ENCODE measurements at regions not wholly inside any gene's neighbourhood (a gene's known extent, or its start where the extent isn't known, plus 50 kb on each side); places are given as distances from the start of the nearest gene placed in this dataset.

- peaks cover 8% of the 10 kb centered on the region for H3K27me3 Mint-ChIP-seq
- CTCF ChIA-PET: no interaction called here
Observed at GRCh38 chr10:8544500-8544899, 490.0 kb downstream of the GATA3 start.

GRCh38 chr10:8554574-8554973 lies 500.1 kb downstream of the GATA3 start:
- no peaks in the 10 kb centered on the region for H3K4me1 Mint-ChIP-seq
- CTCF ChIA-PET: no interaction called here
- no peak for DNase-seq
- H3K36me3 Mint-ChIP-seq: no peaks in the 10 kb centered on the region
- no peak overlapping the region for H3K27ac Mint-ChIP-seq
- no peaks in the 10 kb centered on the region for H3K27me3 Mint-ChIP-seq
- H3K9me3 Mint-ChIP-seq: no peaks in the 10 kb centered on the region
- no peak overlapping the region for H3K4me3 Mint-ChIP-seq

More at GRCh38 chr10:8544500-8544899, 490.0 kb downstream of the GATA3 start:
- Mint-ChIP-seq H3K36me3 (no peaks in the 10 kb centered on the region), H3K4me3 (no peak overlapping the region), H3K27ac (no peak overlapping the region), H3K9me3 (no peaks in the 10 kb centered on the region), H3K4me1 (no peaks in the 10 kb centered on the region)
- no peak for DNase-seq

- no peaks in the 10 kb centered on the region for H3K9me3 Mint-ChIP-seq
- no peak overlapping the region for H3K27ac Mint-ChIP-seq
- H3K27me3 Mint-ChIP-seq: no peaks in the 10 kb centered on the region
- DNase-seq: no peak
- H3K4me3 Mint-ChIP-seq: no peak overlapping the region
- H3K36me3 Mint-ChIP-seq: no peaks in the 10 kb centered on the region
- no peaks in the 10 kb centered on the region for H3K4me1 Mint-ChIP-seq
- CTCF ChIA-PET: no interaction called here
Observed at GRCh38 chr10:8556321-8556720, 501.8 kb downstream of the GATA3 start.

DNA sequence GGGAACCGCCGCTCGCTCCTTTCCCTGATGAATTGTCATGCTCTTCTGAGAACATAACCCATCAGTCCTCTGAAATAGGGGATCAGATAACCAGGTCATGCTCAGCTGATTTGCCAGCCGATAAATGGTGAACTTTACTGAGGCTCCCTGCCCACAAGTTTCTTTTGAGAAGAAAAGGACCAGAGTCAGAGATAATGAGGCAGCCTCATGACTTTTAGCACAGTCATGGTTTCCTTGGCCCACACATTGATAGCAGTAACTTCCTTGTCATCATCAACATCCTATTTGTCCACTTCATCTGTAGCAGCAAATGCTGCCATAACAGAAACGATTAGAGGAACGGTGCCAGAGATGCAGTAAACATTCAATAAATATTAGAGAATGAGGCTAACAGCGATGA lies 509.0 kb downstream of the GATA3 start:
- Mint-ChIP-seq H3K27ac (no peak overlapping the region), H3K36me3 (no peaks in the 10 kb centered on the region), H3K4me1 (no peaks in the 10 kb centered on the region), H3K4me3 (no peak overlapping the region), H3K9me3 (no peaks in the 10 kb centered on the region), H3K27me3 (peaks cover 7% of the 10 kb centered on the region)
- no peak for DNase-seq
- CTCF ChIA-PET: no interaction called here

DNA sequence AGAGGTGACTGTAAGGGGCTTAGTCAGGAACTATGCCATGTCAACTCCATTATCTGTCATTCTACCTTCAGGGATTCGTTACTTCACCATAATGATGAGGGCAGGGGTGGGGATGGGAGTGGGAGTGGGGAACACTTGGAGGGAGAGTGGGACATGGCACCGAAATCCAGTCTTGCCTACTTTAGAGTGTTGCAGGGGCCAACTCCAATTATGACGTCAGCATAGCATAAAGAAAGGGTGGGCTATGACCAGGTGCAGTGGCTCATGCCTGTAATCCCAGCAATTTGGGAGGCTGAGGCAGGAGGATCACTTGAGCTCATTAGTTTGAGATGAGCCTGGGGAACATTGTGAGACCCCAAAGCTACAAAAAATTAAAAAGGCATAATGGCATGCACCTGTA lies 512.2 kb downstream of the GATA3 start:
- CTCF ChIA-PET: no interaction called here
- no peak overlapping the region for H3K27ac Mint-ChIP-seq
- DNase-seq: no peak

GRCh38 chr10:8568401-8568800 lies 513.9 kb downstream of the GATA3 start:
- Mint-ChIP-seq H3K27me3 (peaks cover 7% of the 10 kb centered on the region), H3K36me3 (no peaks in the 10 kb centered on the region), H3K4me3 (no peak overlapping the region), H3K27ac (peak overlapping the region; percentile 19), H3K9me3 (no peaks in the 10 kb centered on the region), H3K4me1 (no peaks in the 10 kb centered on the region)
- no peak for DNase-seq
- CTCF ChIA-PET: no interaction called here

More for the DNA sequence above, 512.2 kb downstream of the GATA3 start:
- no peaks in the 10 kb centered on the region for H3K36me3 Mint-ChIP-seq
- peaks cover 7% of the 10 kb centered on the region for H3K27me3 Mint-ChIP-seq
- H3K9me3 Mint-ChIP-seq: no peaks in the 10 kb centered on the region
- no peak overlapping the region for H3K4me3 Mint-ChIP-seq
- no peaks in the 10 kb centered on the region for H3K4me1 Mint-ChIP-seq

DNA sequence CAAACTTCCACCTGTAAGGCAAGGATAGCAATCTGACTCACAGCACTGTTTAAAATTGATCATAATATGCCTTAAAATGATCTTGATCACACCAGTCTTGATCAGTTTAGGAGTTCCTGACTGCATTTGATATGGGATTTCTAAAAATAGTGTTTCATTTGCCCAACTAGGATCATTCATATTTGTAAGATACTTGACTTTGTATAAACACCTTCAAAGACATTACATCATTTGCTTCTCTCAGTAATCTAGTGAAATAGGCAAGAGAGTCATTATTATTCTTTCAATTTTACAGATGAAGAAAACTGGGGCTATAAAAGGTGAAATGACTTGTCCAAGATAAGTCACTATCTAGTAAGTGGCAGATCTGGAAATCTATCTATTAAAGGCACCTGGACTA lies 521.1 kb downstream of the GATA3 start:
- Mint-ChIP-seq H3K4me3 (no peak overlapping the region), H3K27ac (no peak overlapping the region), H3K9me3 (no peaks in the 10 kb centered on the region), H3K4me1 (peaks cover 2% of the 10 kb centered on the region), H3K36me3 (no peaks in the 10 kb centered on the region), H3K27me3 (peaks cover 5% of the 10 kb centered on the region)
- DNase-seq: no peak
- CTCF ChIA-PET: no interaction called here

DNA sequence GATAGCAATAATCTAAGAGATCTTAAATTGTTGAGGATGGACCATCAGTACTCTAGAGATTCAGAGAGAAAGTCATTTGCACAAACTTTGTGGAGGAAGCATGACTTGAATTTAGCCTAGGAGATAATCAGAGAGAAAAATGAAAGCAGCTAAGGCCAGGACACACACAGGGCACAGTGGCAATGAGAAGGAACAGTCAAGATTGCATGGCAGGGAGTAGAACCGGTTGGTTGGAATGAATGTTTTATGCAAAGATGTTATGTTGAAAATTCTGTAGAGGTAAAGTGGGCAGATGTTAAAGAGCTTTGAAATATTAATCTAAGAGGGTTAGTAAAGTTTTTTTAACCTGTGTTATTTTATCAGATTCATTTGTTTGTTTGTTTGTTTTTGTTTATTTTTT lies 521.8 kb downstream of the GATA3 start:
- Mint-ChIP-seq H3K27ac (no peak overlapping the region), H3K4me1 (peaks cover 2% of the 10 kb centered on the region), H3K4me3 (no peak overlapping the region)

DNA sequence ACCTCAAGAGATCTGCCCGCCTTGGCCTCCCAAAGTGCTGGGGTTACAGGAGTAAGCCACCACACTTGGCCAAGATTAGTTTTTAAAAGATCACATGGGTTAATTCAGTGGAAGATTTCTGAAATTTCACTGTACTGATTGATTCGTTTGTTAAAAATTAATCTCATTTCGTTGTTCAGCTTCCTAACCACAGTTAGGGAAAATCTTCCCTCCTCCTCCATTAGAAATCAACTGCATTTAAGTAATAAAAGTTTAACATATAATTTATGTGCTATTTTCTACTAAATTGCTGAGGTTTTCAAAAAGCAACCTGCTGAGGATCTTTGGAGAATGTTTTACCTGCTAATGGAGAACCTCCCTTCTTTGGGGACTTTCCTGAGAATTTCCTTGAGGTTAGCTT lies 522.4 kb downstream of the GATA3 start:
- Mint-ChIP-seq H3K4me1 (peaks cover 2% of the 10 kb centered on the region), H3K27ac (no peak overlapping the region), H3K4me3 (no peak overlapping the region), H3K36me3 (no peaks in the 10 kb centered on the region), H3K27me3 (peaks cover 5% of the 10 kb centered on the region), H3K9me3 (no peaks in the 10 kb centered on the region)
- no peak for DNase-seq
- CTCF ChIA-PET: no interaction called here

More for the DNA sequence above, 521.8 kb downstream of the GATA3 start:
- H3K36me3 Mint-ChIP-seq: no peaks in the 10 kb centered on the region
- DNase-seq: no peak
- CTCF ChIA-PET: no interaction called here
- H3K27me3 Mint-ChIP-seq: peaks cover 5% of the 10 kb centered on the region
- H3K9me3 Mint-ChIP-seq: no peaks in the 10 kb centered on the region

GRCh38 chr10:8577686-8578085 lies 523.2 kb downstream of the GATA3 start:
- H3K27me3 Mint-ChIP-seq: peaks cover 5% of the 10 kb centered on the region
- H3K9me3 Mint-ChIP-seq: no peaks in the 10 kb centered on the region
- peaks cover 2% of the 10 kb centered on the region for H3K4me1 Mint-ChIP-seq
- H3K27ac Mint-ChIP-seq: no peak overlapping the region
- no peak overlapping the region for H3K4me3 Mint-ChIP-seq
- DNase-seq: no peak
- CTCF ChIA-PET: no interaction called here
- no peaks in the 10 kb centered on the region for H3K36me3 Mint-ChIP-seq

DNA sequence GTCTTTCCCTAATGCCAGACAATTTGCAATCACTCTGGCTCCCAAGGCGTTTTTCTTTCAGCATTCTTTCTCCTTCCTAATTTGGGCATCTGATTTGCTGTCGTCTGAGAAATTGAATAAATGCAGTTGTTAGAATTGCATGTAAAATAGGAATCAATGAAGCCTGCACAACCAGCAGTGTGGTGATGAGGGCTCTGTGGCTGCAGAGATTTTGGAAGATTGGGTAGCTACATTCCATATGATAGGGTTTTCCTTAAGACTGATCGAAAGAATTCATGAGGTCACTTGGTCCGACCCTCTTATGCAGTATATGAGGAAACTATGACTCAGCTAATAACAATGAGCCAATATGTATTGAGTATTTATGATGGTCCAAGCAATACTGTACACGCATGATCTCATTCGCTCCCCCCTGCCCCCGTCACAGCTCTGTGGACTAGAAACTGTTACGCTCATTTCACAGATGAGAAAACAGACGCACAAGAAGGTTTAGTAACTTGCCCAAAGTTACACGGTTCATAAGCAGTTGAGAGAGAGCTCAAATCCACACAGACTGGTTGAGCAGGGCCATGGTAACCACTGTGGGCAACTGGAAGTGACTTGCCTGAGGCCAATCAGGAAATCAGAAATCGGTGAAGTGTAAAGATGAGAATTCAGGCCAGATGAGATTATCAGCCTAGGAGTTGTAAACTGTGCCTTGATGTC lies 527.2 kb downstream of the GATA3 start:
- no peak for DNase-seq
- Mint-ChIP-seq H3K4me1 (peaks cover 2% of the 10 kb centered on the region), H3K27ac (no peak overlapping the region), H3K4me3 (no peak overlapping the region), H3K36me3 (no peaks in the 10 kb centered on the region), H3K9me3 (no peaks in the 10 kb centered on the region), H3K27me3 (peaks cover 2% of the 10 kb centered on the region)
- CTCF ChIA-PET: no interaction called here

- Mint-ChIP-seq H3K9me3 (no peaks in the 10 kb centered on the region), H3K36me3 (no peaks in the 10 kb centered on the region), H3K4me1 (no peaks in the 10 kb centered on the region), H3K27me3 (peaks cover 6% of the 10 kb centered on the region), H3K4me3 (no peak overlapping the region), H3K27ac (no peak overlapping the region)
- no peak for DNase-seq
- CTCF ChIA-PET: no interaction called here
Observed at GRCh38 chr10:8583096-8583495, 528.6 kb downstream of the GATA3 start.

GRCh38 chr10:8584666-8585065 lies 530.2 kb downstream of the GATA3 start:
- Mint-ChIP-seq H3K4me1 (no peaks in the 10 kb centered on the region), H3K4me3 (no peak overlapping the region), H3K9me3 (no peaks in the 10 kb centered on the region), H3K36me3 (no peaks in the 10 kb centered on the region), H3K27ac (no peak overlapping the region), H3K27me3 (peaks cover 11% of the 10 kb centered on the region)
- DNase-seq: no peak
- CTCF ChIA-PET: no interaction called here

DNA sequence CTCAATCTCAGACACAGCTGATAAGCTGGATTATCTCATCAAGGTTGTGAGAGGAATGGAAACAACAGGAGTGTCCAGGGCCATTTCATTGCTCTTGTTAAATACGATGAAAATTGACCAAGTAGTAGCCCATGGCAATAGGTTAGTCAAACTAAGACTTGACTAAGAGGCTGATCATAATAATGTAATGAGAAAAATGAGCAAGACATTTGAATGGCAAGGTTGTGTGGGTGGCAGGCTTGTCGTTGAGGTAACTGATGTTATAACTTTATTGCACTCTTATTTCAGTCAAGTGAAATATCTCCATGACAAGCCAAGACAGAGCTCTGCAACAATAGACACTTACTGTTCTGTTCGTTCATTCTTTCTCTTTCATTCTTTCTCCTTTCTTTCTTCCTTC lies 532.0 kb downstream of the GATA3 start:
- no peak overlapping the region for H3K4me3 Mint-ChIP-seq
- H3K9me3 Mint-ChIP-seq: no peaks in the 10 kb centered on the region
- no peaks in the 10 kb centered on the region for H3K36me3 Mint-ChIP-seq
- no peak for DNase-seq
- H3K27me3 Mint-ChIP-seq: peaks cover 14% of the 10 kb centered on the region
- no peaks in the 10 kb centered on the region for H3K4me1 Mint-ChIP-seq
- H3K27ac Mint-ChIP-seq: no peak overlapping the region
- CTCF ChIA-PET: no interaction called here

DNA sequence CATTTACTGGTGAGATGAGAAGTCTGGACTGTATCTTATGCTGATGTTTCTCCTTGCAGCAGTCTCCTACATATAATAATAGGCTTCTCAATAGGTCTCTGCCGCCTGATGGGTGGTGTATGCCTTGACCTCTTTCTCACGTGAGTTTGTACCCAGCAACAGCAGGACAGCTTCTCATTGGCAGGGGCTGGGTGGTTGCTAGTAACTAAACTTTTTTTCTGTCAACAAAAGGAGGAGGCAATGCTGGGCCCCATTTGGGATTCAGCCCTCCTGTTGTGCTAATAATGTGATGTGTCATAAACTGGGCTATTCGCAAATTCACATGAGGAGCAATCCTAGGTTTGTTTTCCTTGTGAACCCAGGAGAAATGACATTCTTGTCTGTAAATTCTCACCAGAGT lies 533.6 kb downstream of the GATA3 start:
- H3K4me3 Mint-ChIP-seq: no peak overlapping the region
- no peaks in the 10 kb centered on the region for H3K4me1 Mint-ChIP-seq
- no peak overlapping the region for H3K27ac Mint-ChIP-seq
- CTCF ChIA-PET: no interaction called here
- H3K27me3 Mint-ChIP-seq: peaks cover 14% of the 10 kb centered on the region
- H3K36me3 Mint-ChIP-seq: no peaks in the 10 kb centered on the region
- DNase-seq: no peak
- H3K9me3 Mint-ChIP-seq: no peaks in the 10 kb centered on the region

DNA sequence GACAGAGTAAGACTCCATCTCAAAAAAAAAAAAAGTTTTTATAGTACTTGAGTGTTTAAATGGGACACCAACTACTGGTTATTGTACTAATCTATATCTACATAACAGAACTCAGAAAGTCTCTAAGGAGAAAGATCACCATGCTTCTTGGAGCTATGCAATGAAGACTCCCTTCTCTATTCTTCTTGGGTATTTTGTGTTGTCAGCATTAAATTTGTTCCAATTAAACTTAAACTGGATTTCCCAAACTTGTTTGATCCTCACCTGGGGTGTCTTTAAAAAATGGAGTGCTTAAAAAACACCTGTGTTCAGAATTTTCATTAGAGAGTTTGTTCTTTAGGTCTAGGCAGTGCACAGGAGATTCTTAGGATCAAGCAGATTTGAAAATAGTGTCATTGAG lies 536.0 kb downstream of the GATA3 start:
- H3K9me3 Mint-ChIP-seq: no peaks in the 10 kb centered on the region
- no peak for DNase-seq
- no peaks in the 10 kb centered on the region for H3K4me1 Mint-ChIP-seq
- H3K36me3 Mint-ChIP-seq: no peaks in the 10 kb centered on the region
- no peak overlapping the region for H3K4me3 Mint-ChIP-seq
- H3K27ac Mint-ChIP-seq: no peak overlapping the region
- CTCF ChIA-PET: no interaction called here
- peaks cover 14% of the 10 kb centered on the region for H3K27me3 Mint-ChIP-seq

Data from activated naive CD4-positive, alpha-beta T cell treated with anti-CD3 and anti-CD28 coated beads, Interleukin-2, amount 10 ng/mL, durations not matched to agents 7 days and 5 days (primary cell).